ENCODE measurements at regions not wholly inside any gene's neighbourhood (a gene's known extent, or its start where the extent isn't known, plus 50 kb on each side); places are given as distances from the start of the nearest gene placed in this dataset.
"Not testable (repeated sequence)": the region's sequence is repeated elsewhere in the genome, so short reads cannot be mapped to it uniquely, and the experiment has no call there.

DNA sequence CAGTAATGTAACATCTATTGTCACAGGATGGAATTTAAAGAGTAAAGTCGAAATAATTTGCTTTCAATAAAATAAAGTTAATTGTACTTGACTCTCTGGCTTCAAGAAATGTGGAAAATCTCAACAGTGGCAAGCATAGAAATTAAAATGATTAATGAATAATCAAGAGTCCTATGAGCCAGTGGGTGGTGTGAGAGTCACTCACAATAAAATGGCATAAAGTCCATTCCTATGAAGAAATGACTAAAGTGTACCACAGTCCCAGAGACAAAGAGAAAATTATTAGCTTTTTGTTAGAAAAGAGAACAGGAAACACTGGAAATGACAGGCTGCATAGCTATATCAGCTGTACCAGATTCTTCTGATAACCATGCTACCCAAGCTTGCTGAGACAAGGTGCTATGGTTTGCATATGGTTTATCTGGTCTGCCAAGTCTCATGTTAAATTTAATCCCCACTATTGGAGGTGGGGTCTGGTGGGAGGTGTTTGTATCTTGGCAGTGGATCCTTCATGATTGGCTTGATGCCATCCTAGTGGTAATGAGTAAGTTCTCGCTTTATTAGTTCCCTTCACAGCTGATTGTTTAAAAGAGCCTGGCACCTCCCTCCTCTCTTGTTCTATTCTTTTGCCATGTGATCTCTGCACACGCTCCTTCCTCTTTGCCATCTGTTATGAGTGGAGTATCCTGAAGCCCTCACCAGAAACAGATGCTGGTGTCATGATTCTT, 647.7 kb upstream of the ITGA1 start:
- no peak for DNase-seq (ENCODE audit: low spot score)
- TF ChIP-seq, protein P1, sequence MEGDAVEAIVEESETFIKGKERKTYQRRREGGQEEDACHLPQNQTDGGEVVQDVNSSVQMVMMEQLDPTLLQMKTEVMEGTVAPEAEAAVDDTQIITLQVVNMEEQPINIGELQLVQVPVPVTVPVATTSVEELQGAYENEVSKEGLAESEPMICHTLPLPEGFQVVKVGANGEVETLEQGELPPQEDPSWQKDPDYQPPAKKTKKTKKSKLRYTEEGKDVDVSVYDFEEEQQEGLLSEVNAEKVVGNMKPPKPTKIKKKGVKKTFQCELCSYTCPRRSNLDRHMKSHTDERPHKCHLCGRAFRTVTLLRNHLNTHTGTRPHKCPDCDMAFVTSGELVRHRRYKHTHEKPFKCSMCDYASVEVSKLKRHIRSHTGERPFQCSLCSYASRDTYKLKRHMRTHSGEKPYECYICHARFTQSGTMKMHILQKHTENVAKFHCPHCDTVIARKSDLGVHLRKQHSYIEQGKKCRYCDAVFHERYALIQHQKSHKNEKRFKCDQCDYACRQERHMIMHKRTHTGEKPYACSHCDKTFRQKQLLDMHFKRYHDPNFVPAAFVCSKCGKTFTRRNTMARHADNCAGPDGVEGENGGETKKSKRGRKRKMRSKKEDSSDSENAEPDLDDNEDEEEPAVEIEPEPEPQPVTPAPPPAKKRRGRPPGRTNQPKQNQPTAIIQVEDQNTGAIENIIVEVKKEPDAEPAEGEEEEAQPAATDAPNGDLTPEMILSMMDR (IDR thresholded peaks at IDR 0.05; ENCODE audit: borderline replicate concordance, control extremely low read depth, extremely low read depth, insufficient read depth, missing control alignments): no peak
- in situ Hi-C loops (cut with MboI; ENCODE audit: low sequenced_read_pairs, unreplicated experiment): no loop called here

DNA sequence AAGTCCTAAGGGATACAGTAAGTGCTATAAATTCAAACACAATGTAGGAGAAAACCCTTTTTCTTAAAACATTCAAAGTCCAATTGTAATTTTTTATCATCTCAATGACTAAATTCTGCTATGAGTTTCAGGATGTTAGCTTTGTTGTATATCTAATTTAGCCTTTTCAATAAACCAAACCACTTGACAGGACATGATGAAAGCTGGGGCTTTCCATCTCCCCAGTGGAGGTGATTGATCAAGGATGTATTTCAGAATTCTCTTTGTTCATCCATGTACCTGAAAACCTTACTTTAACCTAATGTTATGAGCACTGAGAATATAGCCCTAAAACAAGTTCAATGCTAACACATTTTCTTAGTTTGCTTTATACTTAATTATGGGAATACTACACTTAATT, 639.0 kb upstream of the ITGA1 start:
- DNase-seq (ENCODE audit: low spot score): no peak
- in situ Hi-C loops (cut with MboI; ENCODE audit: low sequenced_read_pairs, unreplicated experiment): no loop called here
- TF ChIP-seq, protein P1 (IDR thresholded peaks at IDR 0.05; ENCODE audit: borderline replicate concordance, control extremely low read depth, extremely low read depth, insufficient read depth, missing control alignments): no peak

DNA sequence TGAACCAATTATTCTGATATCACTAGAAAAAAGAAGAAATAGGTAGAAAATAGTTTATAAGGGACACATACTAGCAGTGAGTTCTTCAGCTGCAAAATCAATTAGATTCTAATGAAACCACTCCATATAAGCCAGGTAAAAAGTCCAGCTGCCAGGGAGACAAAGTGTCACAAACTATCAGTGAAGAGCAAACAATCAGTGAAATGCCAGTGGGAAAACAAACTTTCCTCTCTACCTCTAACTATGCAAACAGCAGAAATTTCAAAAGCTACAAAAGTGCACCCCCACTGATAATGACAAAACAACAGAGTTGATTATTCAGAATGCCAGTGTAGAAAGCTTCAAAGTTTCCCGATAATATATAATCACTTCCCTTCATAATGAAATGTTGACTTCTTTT, 637.2 kb upstream of the ITGA1 start:
- DNase-seq (ENCODE audit: low spot score): no peak
- TF ChIP-seq, protein P1 (IDR thresholded peaks at IDR 0.05; ENCODE audit: borderline replicate concordance, control extremely low read depth, extremely low read depth, insufficient read depth, missing control alignments): no peak
- in situ Hi-C loops (cut with MboI; ENCODE audit: low sequenced_read_pairs, unreplicated experiment): no loop called here

DNA sequence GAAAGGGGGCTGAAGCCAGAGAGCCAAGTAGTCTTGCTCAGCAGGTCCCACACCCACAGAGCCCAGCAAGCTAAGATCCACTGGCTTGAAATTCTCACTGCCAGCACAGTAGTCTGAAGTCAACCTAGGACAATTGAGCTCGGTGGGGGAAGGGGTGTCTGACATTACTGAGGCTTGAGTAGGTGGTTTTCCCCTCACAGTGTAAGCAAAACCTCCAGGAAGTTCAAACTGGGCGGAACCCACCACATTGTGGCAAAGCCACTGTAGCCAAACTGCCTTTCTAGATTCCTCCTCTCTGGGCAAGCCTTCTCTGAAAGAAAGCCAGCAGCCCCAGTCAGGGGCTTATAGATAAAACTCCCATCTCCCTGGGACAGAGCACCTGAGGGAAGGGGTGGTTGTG, 630.9 kb upstream of the ITGA1 start:
- DNase-seq (ENCODE audit: low spot score); in situ Hi-C loops (cut with MboI; ENCODE audit: low sequenced_read_pairs, unreplicated experiment): not testable (repeated sequence)

DNA sequence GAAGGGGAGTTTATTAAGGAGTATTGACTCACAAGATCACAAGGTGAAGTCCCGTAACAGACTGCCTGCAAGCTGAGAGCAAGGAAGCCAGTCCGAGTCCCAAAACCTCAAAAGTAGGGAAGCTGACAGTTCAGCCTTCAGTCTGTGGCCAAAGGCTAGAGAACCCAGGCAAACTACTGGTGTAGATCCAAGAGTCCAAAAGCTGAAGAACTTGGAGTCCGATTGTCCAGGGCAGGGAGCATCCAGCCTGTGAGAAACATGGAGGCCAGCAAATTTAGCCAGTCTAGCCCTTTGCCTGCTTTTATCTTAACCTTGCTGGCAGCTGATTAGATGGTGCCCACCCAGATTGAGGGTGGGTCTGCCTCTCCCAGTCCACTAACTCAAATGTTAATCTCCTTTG, 621.9 kb upstream of the ITGA1 start:
- in situ Hi-C loops (cut with MboI; ENCODE audit: low sequenced_read_pairs, unreplicated experiment); DNase-seq (ENCODE audit: low spot score): not testable (repeated sequence)

DNA sequence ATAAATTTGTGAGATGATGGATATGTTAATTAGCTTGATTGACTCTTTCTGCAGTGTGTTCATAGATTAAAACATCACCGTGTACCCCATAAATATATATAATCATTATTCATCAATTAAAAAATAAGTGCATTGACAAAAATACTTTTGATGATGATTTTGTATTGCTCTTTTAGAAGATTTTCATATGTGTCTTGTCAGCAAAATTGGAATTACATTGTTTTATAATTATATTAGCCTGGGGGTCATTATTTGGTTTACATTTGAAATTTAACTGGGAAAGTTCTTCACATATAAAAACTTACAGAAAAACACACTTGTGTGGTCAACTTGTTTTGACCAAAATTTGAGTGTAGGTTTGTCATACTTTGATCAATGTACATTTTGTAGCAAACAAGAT, 614.6 kb upstream of the ITGA1 start:
- in situ Hi-C loops (cut with MboI; ENCODE audit: low sequenced_read_pairs, unreplicated experiment): no loop called here
- DNase-seq (ENCODE audit: low spot score): no peak
- TF ChIP-seq, protein P1 (IDR thresholded peaks at IDR 0.05; ENCODE audit: borderline replicate concordance, control extremely low read depth, extremely low read depth, insufficient read depth, missing control alignments): no peak

DNA sequence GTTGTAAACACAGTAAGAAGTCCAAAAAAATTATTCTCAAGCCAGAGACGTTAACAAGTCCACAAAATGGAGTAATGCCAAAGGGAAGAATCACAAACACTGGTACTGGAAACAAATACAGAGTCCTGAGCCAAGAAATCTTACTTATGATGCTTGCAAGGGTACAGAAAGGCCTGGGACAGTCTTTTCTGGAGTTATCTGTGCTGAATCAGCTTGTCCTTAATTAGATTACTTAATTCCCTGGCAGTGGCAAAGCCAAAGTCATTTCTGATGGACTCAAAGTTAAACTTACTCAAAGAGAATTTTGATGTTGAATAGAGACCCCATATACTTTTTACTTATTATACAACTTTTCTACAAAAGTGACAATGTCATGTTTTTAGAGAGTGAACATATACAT, 610.5 kb upstream of the ITGA1 start:
- TF ChIP-seq, protein P1 (IDR thresholded peaks at IDR 0.05; ENCODE audit: borderline replicate concordance, control extremely low read depth, extremely low read depth, insufficient read depth, missing control alignments): no peak
- in situ Hi-C loops (cut with MboI; ENCODE audit: low sequenced_read_pairs, unreplicated experiment): no loop called here
- no peak for DNase-seq (ENCODE audit: low spot score)

DNA sequence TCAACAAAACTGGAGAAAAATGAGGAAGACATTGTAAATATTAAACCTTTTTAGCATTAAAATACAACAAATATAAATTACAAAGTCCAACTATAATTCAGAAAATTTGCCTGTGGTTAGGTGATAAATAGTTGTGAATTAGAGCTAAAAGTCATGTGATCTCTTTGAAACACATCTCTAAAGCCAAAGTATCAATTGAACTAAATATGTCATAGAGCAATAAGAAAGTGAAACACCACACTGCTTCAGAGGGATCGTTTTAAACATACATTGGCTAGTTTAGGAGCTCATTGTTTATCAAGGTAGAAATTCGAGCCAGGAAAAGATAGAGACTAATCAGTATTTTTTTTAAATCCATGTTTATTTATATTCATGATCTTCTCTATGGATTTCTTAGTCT, 606.3 kb upstream of the ITGA1 start:
- no peak for DNase-seq (ENCODE audit: low spot score)

More for the DNA sequence above, 606.3 kb upstream of the ITGA1 start:
- TF ChIP-seq, protein P1 (IDR thresholded peaks at IDR 0.05; ENCODE audit: borderline replicate concordance, control extremely low read depth, extremely low read depth, insufficient read depth, missing control alignments): no peak
- in situ Hi-C loops (cut with MboI; ENCODE audit: low sequenced_read_pairs, unreplicated experiment): no loop called here
